ENCODE measurements at regions not wholly inside any gene's neighbourhood (a gene's known extent, or its start where the extent isn't known, plus 50 kb on each side); places are given as distances from the start of the nearest gene placed in this dataset.

DNA sequence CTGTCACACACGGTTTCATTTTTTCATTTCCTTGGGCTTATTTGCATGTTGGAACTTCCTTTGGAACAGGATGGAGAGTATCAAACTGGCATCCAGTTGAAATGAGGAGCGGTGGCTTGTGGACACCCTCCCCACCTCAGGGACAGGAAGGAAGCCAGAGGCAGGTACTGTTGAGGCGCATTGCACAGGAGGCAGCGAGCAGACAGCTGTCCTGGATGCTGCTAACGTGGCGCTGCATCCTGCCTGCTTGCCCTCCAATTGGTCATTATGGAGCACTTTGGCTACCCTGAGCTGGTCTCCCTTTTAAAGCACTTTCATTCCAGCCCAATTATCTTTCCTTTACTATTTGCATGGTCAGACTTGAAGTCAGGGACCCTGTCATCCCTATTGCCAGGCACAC lies 80.7 kb upstream of the ITGA4 start:
- TF ChIP-seq POLR2AphosphoS5 (IDR thresholded peaks at IDR 0.05; ENCODE audit: borderline replicate concordance, low read depth, low read length) (no peak), EZH2 (IDR thresholded peaks at IDR 0.05) (no peak), FOXP2 (optimal IDR thresholded peaks at IDR 0.05; ENCODE audit: control extremely low read depth, extremely low read length, insufficient read depth) (no peak)
